GM23338 (cell line): ENCODE measurements at regions not wholly inside any gene's neighbourhood (a gene's known extent, or its start where the extent isn't known, plus 50 kb on each side); places are given as distances from the start of the nearest gene placed in this dataset.

Experiments used
- ATAC-seq: fragments of 200-7000 bp; cut with Tn5 transposase; 3 replicates; pipeline ENCODE4 v1.9.1; 2020
- DNase-seq: peaks from one replicate; pipeline ENCODE4 v3.0.0-alpha.2; 2015; ENCODE audit warnings: low spot score
- H2AFZ ChIP-seq: fragments of 200-600 bp; sonication (generic); 2 replicates; pipeline ENCODE4 v1.8.0; 2016; ENCODE audit warnings: antibody characterized with exemption, mild to moderate bottlenecking, moderate library complexity
- H3F3A ChIP-seq: fragments of 200-600 bp; sonication (generic); replicated peaks from 2 replicates; pipeline ENCODE4 v1.8.0; 2017; ENCODE audit warnings: antibody characterized with exemption, mixed run types, low read depth
- H3K27ac ChIP-seq: fragments of 200-600 bp; sonication (generic); 2 replicates; pipeline ENCODE4 v1.6.1; 2016; ENCODE audit warnings: low read depth
- H3K27me3 ChIP-seq: fragments of 200-600 bp; sonication (generic); 2 replicates; pipeline ENCODE4 v1.8.0; 2016; ENCODE audit warnings: mild to moderate bottlenecking, mixed run types, moderate library complexity; ENCODE audit not compliant: insufficient read depth
- H3K36me3 ChIP-seq: fragments of 200-600 bp; sonication (generic); 2 replicates; pipeline ENCODE4 v1.8.0; 2016; ENCODE audit warnings: mild to moderate bottlenecking; ENCODE audit not compliant: insufficient read depth
- H3K4me1 ChIP-seq: fragments of 200-600 bp; sonication (generic); 2 replicates; pipeline ENCODE4 v1.8.0; 2016; ENCODE audit warnings: mild to moderate bottlenecking, moderate library complexity; ENCODE audit not compliant: insufficient read depth
- H3K4me2 ChIP-seq: fragments of 200-600 bp; sonication (generic); 2 replicates; pipeline ENCODE4 v1.7.1; 2017; ENCODE audit warnings: mixed run types
- H3K4me3 ChIP-seq: fragments of 200-600 bp; sonication (generic); 2 replicates; pipeline ENCODE4 v1.6.1; 2016; ENCODE audit warnings: mixed run types
- H3K79me2 ChIP-seq: fragments of 200-600 bp; sonication (generic); replicated peaks from 2 replicates; pipeline ENCODE4 v1.8.0; 2017; ENCODE audit warnings: mild to moderate bottlenecking; ENCODE audit not compliant: insufficient read depth
- H3K9me2 ChIP-seq: fragments of 200-600 bp; sonication (generic); 2 replicates; pipeline ENCODE4 v1.8.0; 2017; ENCODE audit not compliant: insufficient read depth
- H4K20me1 ChIP-seq: fragments of 200-600 bp; sonication (generic); replicated peaks from 2 replicates; pipeline ENCODE4 v1.8.0; 2017; ENCODE audit warnings: mild to moderate bottlenecking; ENCODE audit not compliant: insufficient read depth
- H3K27ac Mint-ChIP-seq: 2 replicates; pipeline ENCODE4 v1.8.0; 2020; ENCODE audit warnings: inconsistent platforms, mild to moderate bottlenecking, moderate library complexity, mixed read lengths
- H3K27me3 Mint-ChIP-seq: 3 replicates; pipeline ENCODE4 v1.8.0; 2022; ENCODE audit warnings: low read depth, mild to moderate bottlenecking, moderate library complexity, mixed read lengths, inconsistent platforms; ENCODE audit not compliant: insufficient read depth, poor library complexity
- H3K36me3 Mint-ChIP-seq: 3 replicates; pipeline ENCODE4 v1.8.0; 2021; ENCODE audit warnings: low read depth, mild to moderate bottlenecking, inconsistent platforms, moderate library complexity, mixed read lengths
- H3K4me1 Mint-ChIP-seq: 3 replicates; pipeline ENCODE4 v1.8.0; 2020; ENCODE audit warnings: mild to moderate bottlenecking, inconsistent platforms, mixed read lengths
- H3K4me3 Mint-ChIP-seq: 3 replicates; pipeline ENCODE4 v1.8.0; 2021; ENCODE audit warnings: moderate library complexity, mild to moderate bottlenecking, inconsistent platforms, mixed read lengths
- H3K9me3 Mint-ChIP-seq: 3 replicates; pipeline ENCODE4 v1.8.0; 2020; ENCODE audit warnings: moderate library complexity, mild to moderate bottlenecking, inconsistent platforms, mixed read lengths
- CREB1 ChIP-seq: fragments of 250-450 bp; sonication (Bioruptor Pico); IDR thresholded peaks from 2 replicates; pipeline ENCODE4 v1.5.0; 2020; ENCODE audit warnings: low read depth, mild to moderate bottlenecking, moderate library complexity
- EZH2 ChIP-seq: fragments of 200-600 bp; sonication (generic); IDR thresholded peaks from one replicate; pipeline ENCODE4 v1.8.0; 2017; ENCODE audit warnings: antibody characterized with exemption, mild to moderate bottlenecking, low read depth; ENCODE audit not compliant: unreplicated experiment
- EZH2phosphoT487 ChIP-seq: fragments of 200-600 bp; sonication (generic); IDR thresholded peaks from one replicate; pipeline ENCODE4 v1.8.1; 2018; ENCODE audit warnings: antibody characterized with exemption; ENCODE audit not compliant: unreplicated experiment
- JUNB ChIP-seq: IDR thresholded peaks from one replicate; pipeline ENCODE4 v1.6.1; 2016; ENCODE audit warnings: antibody characterized with exemption; ENCODE audit not compliant: unreplicated experiment
- POLR2AphosphoS5 ChIP-seq: IDR thresholded peaks from 2 replicates; pipeline ENCODE4 v1.6.1; 2016; ENCODE audit warnings: antibody characterized with exemption, low read depth
- STAT1 ChIP-seq: IDR thresholded peaks from one replicate; pipeline ENCODE4 v1.6.1; 2016; ENCODE audit warnings: antibody characterized with exemption; ENCODE audit not compliant: unreplicated experiment
- ZNF114 ChIP-seq: fragments of 250-450 bp; sonication (Bioruptor Pico); IDR thresholded peaks from 2 replicates; pipeline ENCODE4 v1.5.0; 2020; ENCODE audit warnings: mild to moderate bottlenecking, moderate library complexity
- ZNF331 ChIP-seq: fragments of 250-450 bp; sonication (Bioruptor Pico); IDR thresholded peaks from 2 replicates; pipeline ENCODE4 v1.5.0; 2020; ENCODE audit warnings: low read depth, mild to moderate bottlenecking, moderate library complexity
- TF ChIP-seq, protein P1 (sequence below): IDR thresholded peaks from one replicate; pipeline ENCODE4 v1.6.1; 2018; ENCODE audit warnings: antibody characterized with exemption; ENCODE audit not compliant: unreplicated experiment
- TF ChIP-seq, protein P2 (sequence below): IDR thresholded peaks from 2 replicates; pipeline ENCODE4 v1.6.1; 2016; ENCODE audit warnings: antibody characterized with exemption
- TF ChIP-seq, protein P3 (sequence below): fragments of 250-450 bp; sonication (Bioruptor Pico); IDR thresholded peaks from 2 replicates; pipeline ENCODE4 v1.5.0; 2020; ENCODE audit warnings: mild to moderate bottlenecking, moderate library complexity

GRCh38 chr6:93970684-93971083 is 551.3 kb upstream of the EPHA7 start:
- Histone ChIP-seq H3K36me3 (no peaks in the 10 kb centered on the region), H3F3A (no peaks in the 10 kb centered on the region), H3K79me2 (no peaks in the 10 kb centered on the region), H2AFZ (peak overlapping the region; percentile 36; the same call in 1 of the 2 replicates), H3K27ac (no peak overlapping the region), H3K4me3 (no peak overlapping the region), H3K4me2 (no peak overlapping the region), H3K9me2 (no peaks in the 10 kb centered on the region), H3K4me1 (peaks cover 11% of the 10 kb centered on the region; the same call in 1 of the 2 replicates), H3K27me3 (no peaks in the 10 kb centered on the region), H4K20me1 (no peaks in the 10 kb centered on the region)
- Mint-ChIP-seq H3K4me3 (no peak overlapping the region), H3K27ac (no peak overlapping the region), H3K36me3 (no peaks in the 10 kb centered on the region), H3K4me1 (peaks cover 12% of the 10 kb centered on the region), H3K27me3 (no peaks in the 10 kb centered on the region), H3K9me3 (no peaks in the 10 kb centered on the region)
- ATAC-seq, result no peak
- DNase-seq, result no peak
- TF ChIP-seq ZNF331 (CRISPR knock-in tag), result no peak
- TF ChIP-seq EZH2, result no peak
- TF ChIP-seq JUNB, result no peak

DNA sequence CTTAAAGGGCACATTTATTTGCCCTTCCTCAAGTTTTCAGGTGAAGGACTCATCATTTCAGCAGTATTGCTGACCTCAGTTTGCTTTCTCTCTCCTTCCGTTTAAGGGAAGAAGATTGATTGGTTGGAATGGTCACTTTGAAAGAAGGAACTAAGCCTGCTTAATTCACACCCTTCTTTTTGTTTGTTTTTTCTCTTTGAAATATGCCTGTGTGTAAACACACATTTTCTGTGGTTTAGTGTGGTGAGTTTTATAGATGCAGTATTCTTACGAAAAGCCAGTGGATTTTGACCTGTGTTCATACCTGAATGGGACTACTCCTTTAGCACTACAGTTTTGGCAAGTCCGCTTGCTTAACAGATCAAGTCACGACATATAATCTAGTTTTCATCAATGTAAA is 548.8 kb upstream of the EPHA7 start:
- Histone ChIP-seq H3K27ac (no peak overlapping the region), H4K20me1 (no peaks in the 10 kb centered on the region), H3F3A (no peaks in the 10 kb centered on the region), H3K4me1 (peaks cover 14% of the 10 kb centered on the region; the same call in 1 of the 2 replicates), H3K79me2 (no peaks in the 10 kb centered on the region), H3K9me2 (no peaks in the 10 kb centered on the region), H3K36me3 (no peaks in the 10 kb centered on the region), H3K4me2 (no peak overlapping the region), H2AFZ (no peak overlapping the region; the same call in 1 of the 2 replicates), H3K27me3 (no peaks in the 10 kb centered on the region), H3K4me3 (no peak overlapping the region)
- Mint-ChIP-seq H3K4me3 (no peak overlapping the region), H3K4me1 (peaks cover 14% of the 10 kb centered on the region), H3K27ac (no peak overlapping the region), H3K9me3 (no peaks in the 10 kb centered on the region), H3K27me3 (no peaks in the 10 kb centered on the region), H3K36me3 (no peaks in the 10 kb centered on the region)
- DNase-seq, result no peak
- ATAC-seq, result no peak
- TF ChIP-seq JUNB (no peak), POLR2AphosphoS5 (no peak), STAT1 (no peak), ZNF114 (no peak), EZH2 (no peak), EZH2phosphoT487 (no peak), CREB1 (CRISPR knock-in tag) (no peak)
- TF ChIP-seq, protein P1, sequence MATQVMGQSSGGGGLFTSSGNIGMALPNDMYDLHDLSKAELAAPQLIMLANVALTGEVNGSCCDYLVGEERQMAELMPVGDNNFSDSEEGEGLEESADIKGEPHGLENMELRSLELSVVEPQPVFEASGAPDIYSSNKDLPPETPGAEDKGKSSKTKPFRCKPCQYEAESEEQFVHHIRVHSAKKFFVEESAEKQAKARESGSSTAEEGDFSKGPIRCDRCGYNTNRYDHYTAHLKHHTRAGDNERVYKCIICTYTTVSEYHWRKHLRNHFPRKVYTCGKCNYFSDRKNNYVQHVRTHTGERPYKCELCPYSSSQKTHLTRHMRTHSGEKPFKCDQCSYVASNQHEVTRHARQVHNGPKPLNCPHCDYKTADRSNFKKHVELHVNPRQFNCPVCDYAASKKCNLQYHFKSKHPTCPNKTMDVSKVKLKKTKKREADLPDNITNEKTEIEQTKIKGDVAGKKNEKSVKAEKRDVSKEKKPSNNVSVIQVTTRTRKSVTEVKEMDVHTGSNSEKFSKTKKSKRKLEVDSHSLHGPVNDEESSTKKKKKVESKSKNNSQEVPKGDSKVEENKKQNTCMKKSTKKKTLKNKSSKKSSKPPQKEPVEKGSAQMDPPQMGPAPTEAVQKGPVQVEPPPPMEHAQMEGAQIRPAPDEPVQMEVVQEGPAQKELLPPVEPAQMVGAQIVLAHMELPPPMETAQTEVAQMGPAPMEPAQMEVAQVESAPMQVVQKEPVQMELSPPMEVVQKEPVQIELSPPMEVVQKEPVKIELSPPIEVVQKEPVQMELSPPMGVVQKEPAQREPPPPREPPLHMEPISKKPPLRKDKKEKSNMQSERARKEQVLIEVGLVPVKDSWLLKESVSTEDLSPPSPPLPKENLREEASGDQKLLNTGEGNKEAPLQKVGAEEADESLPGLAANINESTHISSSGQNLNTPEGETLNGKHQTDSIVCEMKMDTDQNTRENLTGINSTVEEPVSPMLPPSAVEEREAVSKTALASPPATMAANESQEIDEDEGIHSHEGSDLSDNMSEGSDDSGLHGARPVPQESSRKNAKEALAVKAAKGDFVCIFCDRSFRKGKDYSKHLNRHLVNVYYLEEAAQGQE, result no peak
- TF ChIP-seq, protein P2, sequence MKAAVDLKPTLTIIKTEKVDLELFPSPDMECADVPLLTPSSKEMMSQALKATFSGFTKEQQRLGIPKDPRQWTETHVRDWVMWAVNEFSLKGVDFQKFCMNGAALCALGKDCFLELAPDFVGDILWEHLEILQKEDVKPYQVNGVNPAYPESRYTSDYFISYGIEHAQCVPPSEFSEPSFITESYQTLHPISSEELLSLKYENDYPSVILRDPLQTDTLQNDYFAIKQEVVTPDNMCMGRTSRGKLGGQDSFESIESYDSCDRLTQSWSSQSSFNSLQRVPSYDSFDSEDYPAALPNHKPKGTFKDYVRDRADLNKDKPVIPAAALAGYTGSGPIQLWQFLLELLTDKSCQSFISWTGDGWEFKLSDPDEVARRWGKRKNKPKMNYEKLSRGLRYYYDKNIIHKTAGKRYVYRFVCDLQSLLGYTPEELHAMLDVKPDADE, result no peak
- TF ChIP-seq, protein P3, sequence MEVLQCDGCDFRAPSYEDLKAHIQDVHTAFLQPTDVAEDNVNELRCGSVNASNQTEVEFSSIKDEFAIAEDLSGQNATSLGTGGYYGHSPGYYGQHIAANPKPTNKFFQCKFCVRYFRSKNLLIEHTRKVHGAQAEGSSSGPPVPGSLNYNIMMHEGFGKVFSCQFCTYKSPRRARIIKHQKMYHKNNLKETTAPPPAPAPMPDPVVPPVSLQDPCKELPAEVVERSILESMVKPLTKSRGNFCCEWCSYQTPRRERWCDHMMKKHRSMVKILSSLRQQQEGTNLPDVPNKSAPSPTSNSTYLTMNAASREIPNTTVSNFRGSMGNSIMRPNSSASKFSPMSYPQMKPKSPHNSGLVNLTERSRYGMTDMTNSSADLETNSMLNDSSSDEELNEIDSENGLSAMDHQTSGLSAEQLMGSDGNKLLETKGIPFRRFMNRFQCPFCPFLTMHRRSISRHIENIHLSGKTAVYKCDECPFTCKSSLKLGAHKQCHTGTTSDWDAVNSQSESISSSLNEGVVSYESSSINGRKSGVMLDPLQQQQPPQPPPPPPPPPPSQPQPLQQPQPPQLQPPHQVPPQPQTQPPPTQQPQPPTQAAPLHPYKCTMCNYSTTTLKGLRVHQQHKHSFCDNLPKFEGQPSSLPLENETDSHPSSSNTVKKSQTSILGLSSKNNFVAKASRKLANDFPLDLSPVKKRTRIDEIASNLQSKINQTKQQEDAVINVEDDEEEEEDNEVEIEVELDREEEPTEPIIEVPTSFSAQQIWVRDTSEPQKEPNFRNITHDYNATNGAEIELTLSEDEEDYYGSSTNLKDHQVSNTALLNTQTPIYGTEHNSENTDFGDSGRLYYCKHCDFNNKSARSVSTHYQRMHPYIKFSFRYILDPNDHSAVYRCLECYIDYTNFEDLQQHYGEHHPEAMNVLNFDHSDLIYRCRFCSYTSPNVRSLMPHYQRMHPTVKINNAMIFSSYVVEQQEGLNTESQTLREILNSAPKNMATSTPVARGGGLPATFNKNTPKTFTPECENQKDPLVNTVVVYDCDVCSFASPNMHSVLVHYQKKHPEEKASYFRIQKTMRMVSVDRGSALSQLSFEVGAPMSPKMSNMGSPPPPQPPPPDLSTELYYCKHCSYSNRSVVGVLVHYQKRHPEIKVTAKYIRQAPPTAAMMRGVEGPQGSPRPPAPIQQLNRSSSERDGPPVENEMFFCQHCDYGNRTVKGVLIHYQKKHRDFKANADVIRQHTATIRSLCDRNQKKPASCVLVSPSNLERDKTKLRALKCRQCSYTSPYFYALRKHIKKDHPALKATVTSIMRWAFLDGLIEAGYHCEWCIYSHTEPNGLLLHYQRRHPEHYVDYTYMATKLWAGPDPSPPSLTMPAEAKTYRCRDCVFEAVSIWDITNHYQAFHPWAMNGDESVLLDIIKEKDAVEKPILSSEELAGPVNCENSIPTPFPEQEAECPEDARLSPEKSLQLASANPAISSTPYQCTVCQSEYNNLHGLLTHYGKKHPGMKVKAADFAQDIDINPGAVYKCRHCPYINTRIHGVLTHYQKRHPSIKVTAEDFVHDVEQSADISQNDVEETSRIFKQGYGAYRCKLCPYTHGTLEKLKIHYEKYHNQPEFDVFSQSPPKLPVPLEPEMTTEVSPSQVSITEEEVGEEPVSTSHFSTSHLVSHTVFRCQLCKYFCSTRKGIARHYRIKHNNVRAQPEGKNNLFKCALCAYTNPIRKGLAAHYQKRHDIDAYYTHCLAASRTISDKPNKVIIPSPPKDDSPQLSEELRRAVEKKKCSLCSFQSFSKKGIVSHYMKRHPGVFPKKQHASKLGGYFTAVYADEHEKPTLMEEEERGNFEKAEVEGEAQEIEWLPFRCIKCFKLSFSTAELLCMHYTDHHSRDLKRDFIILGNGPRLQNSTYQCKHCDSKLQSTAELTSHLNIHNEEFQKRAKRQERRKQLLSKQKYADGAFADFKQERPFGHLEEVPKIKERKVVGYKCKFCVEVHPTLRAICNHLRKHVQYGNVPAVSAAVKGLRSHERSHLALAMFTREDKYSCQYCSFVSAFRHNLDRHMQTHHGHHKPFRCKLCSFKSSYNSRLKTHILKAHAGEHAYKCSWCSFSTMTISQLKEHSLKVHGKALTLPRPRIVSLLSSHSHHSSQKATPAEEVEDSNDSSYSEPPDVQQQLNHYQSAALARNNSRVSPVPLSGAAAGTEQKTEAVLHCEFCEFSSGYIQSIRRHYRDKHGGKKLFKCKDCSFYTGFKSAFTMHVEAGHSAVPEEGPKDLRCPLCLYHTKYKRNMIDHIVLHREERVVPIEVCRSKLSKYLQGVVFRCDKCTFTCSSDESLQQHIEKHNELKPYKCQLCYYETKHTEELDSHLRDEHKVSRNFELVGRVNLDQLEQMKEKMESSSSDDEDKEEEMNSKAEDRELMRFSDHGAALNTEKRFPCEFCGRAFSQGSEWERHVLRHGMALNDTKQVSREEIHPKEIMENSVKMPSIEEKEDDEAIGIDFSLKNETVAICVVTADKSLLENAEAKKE (CRISPR knock-in tag), result no peak
